H9 (cell line): ENCODE measurements at regions not wholly inside any gene's neighbourhood (a gene's known extent, or its start where the extent isn't known, plus 50 kb on each side); places are given as distances from the start of the nearest gene placed in this dataset.

ENCODE experiments used
- DNase-seq: peaks from one replicate; pipeline ENCODE4 v3.0.0-alpha.2; 2017
- H2AFZ ChIP-seq: one replicate; pipeline ENCODE4 v1.6.1; 2013; ENCODE audit warnings: mild to moderate bottlenecking, low read length, control low read depth, moderate library complexity
- H2AK5ac ChIP-seq: 2 replicates; pipeline ENCODE4 v1.6.1; 2013; ENCODE audit warnings: low read length, control low read depth, mixed read lengths; ENCODE audit not compliant: insufficient read length
- H2BK120ac ChIP-seq: one replicate; pipeline ENCODE4 v1.6.1; 2013; ENCODE audit warnings: low read depth, mild to moderate bottlenecking, low read length, control low read depth, inconsistent platforms; ENCODE audit not compliant: poor library complexity, severe bottlenecking
- H2BK12ac ChIP-seq: 2 replicates; pipeline ENCODE4 v1.6.1; 2013; ENCODE audit warnings: low read length, control low read depth, mixed read lengths, low read depth; ENCODE audit not compliant: insufficient read length
- H2BK15ac ChIP-seq: 2 replicates; pipeline ENCODE4 v1.6.1; 2013; ENCODE audit warnings: low read depth, low read length, control low read depth
- H2BK20ac ChIP-seq: one replicate; pipeline ENCODE4 v1.6.1; 2013; ENCODE audit warnings: low read depth, mild to moderate bottlenecking, low read length, control low read depth, inconsistent platforms; ENCODE audit not compliant: poor library complexity, severe bottlenecking
- H2BK5ac ChIP-seq: 2 replicates; pipeline ENCODE4 v1.6.1; 2013; ENCODE audit warnings: low read length, control low read depth, mixed read lengths; ENCODE audit not compliant: insufficient read length
- H3K14ac ChIP-seq: 2 replicates; pipeline ENCODE4 v1.6.1; 2013; ENCODE audit warnings: low read length, control low read depth; ENCODE audit not compliant: insufficient read depth
- H3K18ac ChIP-seq: 2 replicates; pipeline ENCODE4 v1.6.1; 2013; ENCODE audit warnings: low read depth, mild to moderate bottlenecking, mixed read lengths, low read length, control low read depth; ENCODE audit not compliant: insufficient read length
- H3K23ac ChIP-seq: 2 replicates; pipeline ENCODE4 v1.6.1; 2013; ENCODE audit warnings: low read length, control low read depth, mixed read lengths, low read depth; ENCODE audit not compliant: insufficient read length
- H3K23me2 ChIP-seq: 2 replicates; pipeline ENCODE4 v1.6.1; 2013; ENCODE audit warnings: low read depth, mild to moderate bottlenecking, mixed read lengths, low read length, control low read depth; ENCODE audit not compliant: insufficient read length, poor library complexity, severe bottlenecking
- H3K27ac ChIP-seq: 2 replicates; pipeline ENCODE4 v1.5.1; 2013; ENCODE audit warnings: low read length, control low read depth, mixed read lengths, low read depth; ENCODE audit not compliant: insufficient read length
- H3K27me3 ChIP-seq: 2 replicates; pipeline ENCODE4 v1.6.1; 2013; ENCODE audit warnings: low read length, control low read depth, inconsistent platforms; ENCODE audit not compliant: insufficient read depth
- H3K4ac ChIP-seq: 2 replicates; pipeline ENCODE4 v1.6.1; 2013; ENCODE audit warnings: low read depth, mild to moderate bottlenecking, control low read depth, inconsistent platforms, low read length, moderate library complexity
- H3K4me1 ChIP-seq: 2 replicates; pipeline ENCODE4 v1.6.1; 2013; ENCODE audit warnings: low read length, control low read depth, inconsistent platforms; ENCODE audit not compliant: insufficient read depth
- H3K4me2 ChIP-seq: 2 replicates; pipeline ENCODE4 v1.6.1; 2013; ENCODE audit warnings: low read length, control low read depth, mixed read lengths; ENCODE audit not compliant: insufficient read length, insufficient read depth
- H3K56ac ChIP-seq: 2 replicates; pipeline ENCODE4 v1.6.1; 2013; ENCODE audit warnings: low read depth, mild to moderate bottlenecking, mixed read lengths, low read length, control low read depth; ENCODE audit not compliant: insufficient read length
- H3K79me1 ChIP-seq: 2 replicates; pipeline ENCODE4 v1.6.1; 2013; ENCODE audit warnings: low read depth, mild to moderate bottlenecking, moderate library complexity, low read length, control low read depth, inconsistent platforms; ENCODE audit not compliant: insufficient read depth, poor library complexity, severe bottlenecking
- H3K79me2 ChIP-seq: 2 replicates; pipeline ENCODE4 v1.6.1; 2013; ENCODE audit warnings: low read length, control low read depth, inconsistent platforms; ENCODE audit not compliant: insufficient read depth
- H3K9ac ChIP-seq: 2 replicates; pipeline ENCODE4 v1.6.1; 2013; ENCODE audit warnings: low read length, control low read depth, mixed read lengths; ENCODE audit not compliant: insufficient read length; ENCODE audit errors: extremely low read depth
- H3K9me3 ChIP-seq: one replicate; pipeline ENCODE4 v1.6.1; 2013; ENCODE audit warnings: low read depth, low read length, inconsistent platforms; ENCODE audit not compliant: control insufficient read depth
- H3T11ph ChIP-seq: one replicate; pipeline ENCODE4 v1.6.1; 2013; ENCODE audit warnings: mild to moderate bottlenecking, low read length, control low read depth, inconsistent platforms
- H4K20me1 ChIP-seq: one replicate; pipeline ENCODE4 v1.6.1; 2013; ENCODE audit not compliant: control insufficient read depth, insufficient read length, insufficient read depth
- H4K5ac ChIP-seq: 2 replicates; pipeline ENCODE4 v1.6.1; 2013; ENCODE audit warnings: low read depth, mild to moderate bottlenecking, mixed read lengths, low read length, control low read depth; ENCODE audit not compliant: insufficient read length
- H4K8ac ChIP-seq: replicated peaks from 2 replicates; pipeline ENCODE4 v1.6.1; 2013; ENCODE audit warnings: low read length, control low read depth, mixed read lengths, low read depth; ENCODE audit not compliant: insufficient read length
- H4K91ac ChIP-seq: 2 replicates; pipeline ENCODE4 v1.6.1; 2013; ENCODE audit warnings: low read depth, mild to moderate bottlenecking, moderate library complexity, mixed read lengths, low read length, control low read depth; ENCODE audit not compliant: insufficient read length
- H3K27ac Mint-ChIP-seq, 3 experiments: 2 replicates in 2 of 3; 3 replicates in 1 of 3; pipeline ENCODE4 v1.8.0; 2020 to 2021; ENCODE audit warnings: mixed read lengths in 3 of 3, mild to moderate bottlenecking in 1 of 3, moderate library complexity in 1 of 3
- H3K27me3 Mint-ChIP-seq: 2 replicates; pipeline ENCODE4 v1.8.0; 2021; ENCODE audit warnings: low read depth, mild to moderate bottlenecking, moderate library complexity, mixed read lengths
- H3K36me3 Mint-ChIP-seq, 3 experiments: 2 replicates in 2 of 3; 3 replicates in 1 of 3; pipeline ENCODE4 v1.8.0; 2020 to 2021; ENCODE audit warnings: low read depth in 3 of 3, mixed read lengths in 3 of 3; ENCODE audit not compliant: insufficient read depth in 1 of 3
- H3K4me1 Mint-ChIP-seq, 2 experiments: 2 replicates each; pipeline ENCODE4 v1.8.0; 2020; ENCODE audit warnings: mixed read lengths in 2 of 2
- H3K4me3 Mint-ChIP-seq, 2 experiments: 2 replicates in 1 of 2; 3 replicates in 1 of 2; pipeline ENCODE4 v1.8.0; 2020 to 2021; ENCODE audit warnings: mild to moderate bottlenecking in 2 of 2, mixed read lengths in 2 of 2, moderate library complexity in 1 of 2
- H3K9me3 Mint-ChIP-seq, 2 experiments: 2 replicates in 1 of 2; 3 replicates in 1 of 2; pipeline ENCODE4 v1.8.0; 2020; ENCODE audit warnings: mild to moderate bottlenecking in 2 of 2, mixed read lengths in 2 of 2, moderate library complexity in 1 of 2
- CTCF ChIP-seq: fragments of 200-600 bp; sonication (generic); conservative IDR thresholded peaks from 3 replicates; pipeline ENCODE4 v1.8.0; 2021; ENCODE audit warnings: antibody characterized with exemption, mild to moderate bottlenecking
- WGBS: extraction: QIAGEN DNeasy Blood & Tissue Kit; methylation state at CpG from one replicate; pipeline ENCODE4 v1.1.7; 2013; ENCODE audit warnings: missing lambda C conversion rate, low lambda C conversion rate, mixed read lengths; ENCODE audit not compliant: insufficient read length; ENCODE audit errors: extremely low coverage; 5-methylcytosine and 5-hydroxymethylcytosine counted together

GRCh38 chr4:148735432-148736155, 293.4 kb upstream of the NR3C2 start:
- Histone ChIP-seq H3K9me3 (no peaks in the 10 kb centered on the region), H2BK15ac (no peak overlapping the region), H3T11ph (no peak overlapping the region), H2BK5ac (no peak overlapping the region), H2AK5ac (no peak overlapping the region), H4K8ac (no peak overlapping the region), H3K4ac (no peak overlapping the region), H3K79me2 (no peaks in the 10 kb centered on the region), H4K20me1 (no peaks in the 10 kb centered on the region), H4K91ac (no peak overlapping the region), H3K18ac (no peak overlapping the region), H3K27me3 (no peaks in the 10 kb centered on the region), H3K23ac (no peak overlapping the region), H3K14ac (no peak overlapping the region), H2AFZ (no peak overlapping the region), H2BK120ac (no peak overlapping the region), H3K56ac (no peak overlapping the region), H3K23me2 (no peaks in the 10 kb centered on the region), H3K27ac (no peak overlapping the region), H3K79me1 (no peaks in the 10 kb centered on the region), H3K4me1 (no peaks in the 10 kb centered on the region), H3K4me2 (no peak overlapping the region), H3K9ac (no peak overlapping the region), H2BK12ac (no peak overlapping the region), H4K5ac (no peak overlapping the region), H2BK20ac (no peak overlapping the region)
- H3K27me3 Mint-ChIP-seq, result no peaks in the 10 kb centered on the region
- no peak for TF ChIP-seq CTCF
- no peak for DNase-seq
- H3K4me1 Mint-ChIP-seq, result no peaks in the 10 kb centered on the region
- H3K9me3 Mint-ChIP-seq, result no peaks in the 10 kb centered on the region
- no peaks in the 10 kb centered on the region for H3K36me3 Mint-ChIP-seq
- H3K4me3 Mint-ChIP-seq, result no peak overlapping the region
- no CpG with 5 or more reads among the region's 5 CpGs for WGBS
- H3K27ac Mint-ChIP-seq, result no peak overlapping the region
